GM12892 (cell line): ENCODE measurements at regions not wholly inside any gene's neighbourhood (a gene's known extent, or its start where the extent isn't known, plus 50 kb on each side); places are given as distances from the start of the nearest gene placed in this dataset.

ENCODE experiments used
- DNase-seq: peaks from one replicate; pipeline ENCODE4 v3.0.0; 2011; ENCODE audit not compliant: insufficient read length
- FAIRE-seq: peaks from 2 replicates; lab custom pipeline; 2011; peaks lifted over from hg19 to GRCh38; lab: Jason Lieb, UNC
- POLR2A ChIP-seq: IDR thresholded peaks from 2 replicates; pipeline ENCODE4 v1.6.1; 2011; ENCODE audit warnings: low read depth, low read length, control low read depth
- POLR2AphosphoS5 ChIP-seq: IDR thresholded peaks from 2 replicates; pipeline ENCODE4 v1.6.1; 2011; ENCODE audit warnings: low read depth, low read length, control low read depth
- TAF1 ChIP-seq: IDR thresholded peaks from 2 replicates; pipeline ENCODE4 v1.6.1; 2011; ENCODE audit warnings: low read depth, mild to moderate bottlenecking, control low read depth, low read length, borderline replicate concordance

DNA sequence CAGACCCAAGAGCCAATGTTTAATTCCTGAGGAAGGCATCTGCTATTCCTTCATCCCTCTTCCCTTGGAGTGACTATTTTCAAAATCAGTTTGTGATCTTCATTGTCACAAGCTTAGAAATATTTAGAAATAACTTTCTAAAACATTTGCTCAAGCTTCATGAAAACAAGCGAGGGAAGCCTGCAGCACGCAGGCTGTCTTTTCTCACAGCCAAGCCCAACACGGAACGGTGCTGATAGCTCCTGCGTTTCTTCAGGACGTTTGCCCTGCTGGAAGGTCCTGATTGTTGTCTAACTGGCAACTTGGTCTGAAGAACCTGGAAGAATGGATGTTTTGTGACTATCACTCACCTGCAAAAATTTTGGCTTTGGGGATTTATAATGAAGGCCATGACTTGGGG, 152.5 kb downstream of the FGF9 start:
- FAIRE-seq = no peak
- no peak for DNase-seq
- no peak for TF ChIP-seq POLR2AphosphoS5
- no peak for TF ChIP-seq POLR2A
- no peak for TF ChIP-seq TAF1

DNA sequence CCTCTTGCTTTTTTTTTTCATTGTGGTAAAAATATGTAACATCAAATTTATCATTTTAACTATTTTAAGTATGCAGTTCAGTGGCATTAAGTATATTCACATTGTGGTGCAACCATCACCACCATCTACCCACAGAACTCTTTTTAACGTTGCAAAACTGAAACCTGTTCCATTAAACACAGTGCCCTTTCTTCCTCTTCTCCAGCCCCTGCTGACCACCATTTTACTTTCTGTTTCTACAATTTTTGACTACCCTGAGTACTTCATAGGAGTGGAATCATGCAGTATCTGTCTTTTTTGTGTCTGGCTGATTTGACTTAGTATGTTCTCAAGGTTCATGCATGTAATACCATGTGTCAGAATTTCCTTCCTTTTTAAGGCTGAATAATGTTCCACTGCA, 153.1 kb downstream of the FGF9 start:
- no peak for DNase-seq
- FAIRE-seq = no peak
- TF ChIP-seq POLR2A (no peak), POLR2AphosphoS5 (no peak), TAF1 (no peak)

DNA sequence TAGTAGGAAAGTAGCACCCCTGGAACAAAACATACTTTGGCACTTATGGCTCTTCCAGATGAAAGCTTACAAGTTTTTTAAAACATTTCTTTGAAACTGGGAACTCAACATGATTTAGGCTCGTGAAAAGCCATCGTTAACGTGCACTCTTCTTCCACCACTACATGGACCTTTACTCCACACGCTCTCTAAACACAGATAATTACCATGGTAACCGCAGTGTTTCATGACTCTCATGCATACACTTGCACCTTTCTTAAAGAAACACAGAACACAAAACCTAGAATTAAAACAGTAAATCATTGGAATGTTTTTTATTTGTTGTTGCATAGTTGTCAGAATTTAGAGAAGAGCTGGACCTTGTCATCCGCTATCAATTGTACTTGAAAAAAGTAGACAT, 154.3 kb downstream of the FGF9 start:
- FAIRE-seq (no peak), DNase-seq (no peak)
- TF ChIP-seq POLR2AphosphoS5 = no peak
- TF ChIP-seq TAF1 = no peak
- TF ChIP-seq POLR2A = no peak

DNA sequence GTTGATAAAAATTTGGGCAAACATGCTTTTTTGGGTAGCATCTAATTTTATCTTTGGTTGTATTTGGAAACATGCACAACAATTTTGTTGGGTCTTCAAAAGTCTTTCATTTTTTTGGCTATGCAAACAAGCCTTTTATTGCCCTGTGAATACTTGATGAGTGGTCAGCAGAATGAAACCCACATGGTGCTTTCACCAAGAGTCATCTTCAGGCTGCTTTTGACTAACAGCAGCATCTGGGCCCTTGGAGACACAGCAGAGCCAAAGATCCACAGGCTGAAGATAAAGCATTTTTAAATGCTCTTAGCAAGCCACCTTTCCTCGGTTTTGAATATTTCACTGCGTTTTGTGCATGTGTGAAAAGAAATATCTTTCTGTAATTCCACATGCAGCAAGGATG, 154.9 kb downstream of the FGF9 start:
- no peak for FAIRE-seq
- DNase-seq = no peak
- no peak for TF ChIP-seq TAF1
- no peak for TF ChIP-seq POLR2A
- TF ChIP-seq POLR2AphosphoS5 = no peak

DNA sequence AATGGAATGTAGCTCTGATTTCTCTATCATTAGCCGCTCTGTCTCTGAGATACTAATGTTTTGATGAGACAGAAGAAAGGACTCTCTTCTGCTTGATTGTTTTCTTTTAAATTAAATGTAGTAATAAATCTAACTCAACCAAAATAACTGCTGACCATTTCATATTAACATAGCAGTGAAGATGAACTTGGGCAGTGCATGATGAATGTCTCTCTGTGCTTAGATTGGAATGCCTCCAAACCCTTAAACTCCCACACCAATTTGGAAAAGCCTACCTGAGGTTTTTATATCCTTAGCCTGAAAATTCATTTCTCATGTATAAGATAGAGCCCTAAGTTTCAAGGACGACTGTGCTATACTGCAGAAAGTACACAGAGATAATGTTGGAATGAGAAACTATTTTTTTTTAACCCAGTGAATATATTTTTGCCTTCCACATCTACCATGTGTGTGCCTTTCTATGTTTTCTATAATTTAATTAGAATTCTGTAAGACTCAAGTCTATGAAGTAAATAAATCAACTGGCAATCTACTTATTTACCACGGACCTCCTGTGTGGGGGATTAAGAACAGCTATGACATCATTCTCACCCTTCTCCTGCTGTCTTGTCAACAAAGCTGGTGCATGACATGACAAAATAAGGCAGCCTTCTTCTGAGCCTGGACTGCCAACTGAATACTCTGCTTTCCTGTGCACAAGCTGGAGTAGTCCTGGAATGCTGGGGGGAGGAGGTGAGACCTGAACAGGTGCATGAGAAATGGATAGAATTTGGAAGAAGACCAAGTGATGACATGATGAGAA, 155.5 kb downstream of the FGF9 start:
- no peak for TF ChIP-seq POLR2AphosphoS5
- no peak for TF ChIP-seq POLR2A
- TF ChIP-seq TAF1 = no peak
- FAIRE-seq (no peak), DNase-seq (no peak)

DNA sequence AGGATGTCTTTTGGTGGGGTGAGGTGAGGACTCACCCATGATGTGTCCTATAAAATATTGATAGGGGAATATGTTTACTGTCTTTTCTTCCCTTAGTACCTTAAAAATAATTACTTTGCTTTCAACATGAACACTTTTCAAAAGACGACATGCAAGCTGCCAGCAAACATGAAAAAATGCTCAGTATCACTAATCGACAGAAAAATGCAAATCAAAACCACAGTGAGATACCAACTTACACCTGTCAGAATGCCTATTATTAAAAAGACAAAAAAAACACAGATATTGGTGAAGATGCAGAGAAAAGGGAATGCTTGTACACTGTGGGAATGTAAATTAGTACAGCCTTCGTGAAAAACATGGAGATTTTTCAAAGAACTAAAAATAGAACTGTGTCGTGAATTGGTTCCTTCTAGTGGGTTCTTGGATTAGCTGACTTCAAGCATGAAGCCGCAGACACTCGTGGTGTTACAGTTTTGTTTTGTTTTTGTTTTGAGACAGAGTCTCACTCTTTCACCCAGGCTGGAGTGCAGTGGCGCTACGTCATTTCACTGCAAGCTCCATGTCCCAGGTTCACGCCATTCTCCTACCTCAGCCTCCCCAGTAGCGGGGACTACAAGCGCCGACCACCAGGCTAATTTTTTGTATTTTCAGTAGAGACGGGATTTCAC, 160.9 kb downstream of the FGF9 start:
- FAIRE-seq = no peak
- TF ChIP-seq TAF1 (no peak), POLR2A (no peak), POLR2AphosphoS5 (no peak)
- DNase-seq = no peak

DNA sequence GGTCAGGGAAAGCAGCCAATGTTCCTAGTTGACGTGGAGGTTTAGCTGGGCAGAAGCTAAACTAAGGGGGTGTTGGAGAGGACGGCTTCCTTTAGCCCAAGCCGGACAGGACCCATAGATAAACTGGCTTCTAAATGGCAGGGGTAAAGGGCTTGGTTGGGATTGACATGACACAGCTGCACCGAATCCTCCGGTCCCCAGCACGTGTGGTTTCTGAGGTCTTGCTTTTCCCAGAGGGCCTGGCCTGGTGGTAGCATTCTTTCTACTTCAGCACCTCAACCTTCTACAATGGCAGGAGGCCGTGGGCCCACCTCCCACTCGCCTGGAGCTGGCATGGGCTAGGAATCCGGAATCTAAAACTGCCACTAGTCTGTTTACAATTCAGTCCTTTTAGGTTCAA, 163.0 kb downstream of the FGF9 start:
- DNase-seq (no peak), FAIRE-seq (no peak)
- TF ChIP-seq TAF1 (no peak), POLR2A (no peak), POLR2AphosphoS5 (no peak)

DNA sequence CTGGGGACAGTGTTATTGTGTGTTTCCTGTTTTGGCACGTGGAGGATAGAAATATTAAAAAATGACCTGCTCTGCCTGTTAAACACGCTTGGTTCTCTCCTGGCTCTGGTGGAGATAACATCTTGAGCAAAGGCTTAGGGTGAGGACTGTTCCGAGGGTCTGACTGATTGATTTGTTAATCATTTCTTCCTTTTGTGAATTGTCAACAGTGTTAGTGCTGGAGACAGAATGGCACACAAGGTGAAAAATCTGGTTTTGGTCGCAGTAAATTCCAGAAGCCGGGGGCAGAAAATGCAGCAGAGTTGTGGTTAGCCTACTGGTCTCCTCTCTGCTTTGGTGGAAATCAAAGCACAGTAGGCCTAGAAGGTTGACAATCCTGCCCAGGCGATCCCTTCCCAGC, 163.6 kb downstream of the FGF9 start:
- DNase-seq = no peak
- FAIRE-seq = no peak
- no peak for TF ChIP-seq TAF1
- TF ChIP-seq POLR2A = no peak
- no peak for TF ChIP-seq POLR2AphosphoS5

DNA sequence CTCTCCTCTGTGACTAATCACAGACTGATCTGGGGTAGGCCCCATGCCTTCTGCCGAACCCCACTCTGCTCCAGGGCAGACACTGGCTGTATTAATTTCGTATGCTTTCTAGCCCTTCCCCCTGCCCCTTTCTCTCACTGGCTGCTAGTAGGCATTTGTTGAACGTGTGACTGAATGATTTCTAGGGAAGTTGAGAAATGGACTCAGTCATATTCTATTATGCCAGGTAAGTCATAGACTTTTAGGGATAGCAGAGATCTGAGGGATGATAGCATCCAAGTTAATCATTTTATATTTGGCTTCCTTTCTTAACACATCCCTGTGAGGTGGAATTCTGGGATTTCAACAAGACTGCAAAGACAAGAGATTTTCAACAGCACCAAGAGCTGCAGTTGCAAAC, 166.4 kb downstream of the FGF9 start:
- DNase-seq (no peak), FAIRE-seq (no peak)
- no peak for TF ChIP-seq POLR2A
- no peak for TF ChIP-seq POLR2AphosphoS5
- TF ChIP-seq TAF1 = no peak

DNA sequence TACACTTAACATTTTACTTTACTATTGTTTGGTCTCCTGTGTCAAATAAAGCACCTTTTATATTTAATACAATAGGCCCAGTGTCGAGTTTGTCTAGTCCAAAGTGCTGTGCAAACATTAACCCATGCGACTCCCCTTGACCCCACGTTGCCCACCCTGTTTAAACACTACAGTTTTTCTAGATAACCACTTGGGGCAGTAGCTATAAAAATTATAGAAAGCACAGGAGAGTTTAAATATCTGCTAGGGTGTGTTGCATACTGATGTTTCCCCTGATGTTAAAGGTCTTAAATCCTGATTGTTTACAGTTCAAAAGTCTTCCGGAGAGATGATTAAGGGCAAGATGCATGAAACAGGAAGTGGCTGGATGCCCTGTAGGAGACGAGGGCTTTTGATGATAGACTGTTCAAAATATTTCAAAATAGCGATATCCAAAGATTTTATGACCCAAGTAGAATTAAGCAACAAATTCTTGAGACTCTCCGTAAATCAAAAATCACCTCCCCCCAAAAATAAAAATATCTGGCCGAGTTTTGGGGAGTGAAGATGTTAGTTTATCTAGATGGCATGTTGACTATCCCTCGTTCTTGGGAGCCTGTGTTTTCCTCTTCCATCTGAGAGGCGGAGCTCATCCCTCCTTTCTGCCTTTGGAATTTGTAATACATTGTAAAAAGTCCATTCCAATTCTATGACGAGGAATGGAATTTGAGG, 167.1 kb downstream of the FGF9 start:
- DNase-seq = no peak

DNA sequence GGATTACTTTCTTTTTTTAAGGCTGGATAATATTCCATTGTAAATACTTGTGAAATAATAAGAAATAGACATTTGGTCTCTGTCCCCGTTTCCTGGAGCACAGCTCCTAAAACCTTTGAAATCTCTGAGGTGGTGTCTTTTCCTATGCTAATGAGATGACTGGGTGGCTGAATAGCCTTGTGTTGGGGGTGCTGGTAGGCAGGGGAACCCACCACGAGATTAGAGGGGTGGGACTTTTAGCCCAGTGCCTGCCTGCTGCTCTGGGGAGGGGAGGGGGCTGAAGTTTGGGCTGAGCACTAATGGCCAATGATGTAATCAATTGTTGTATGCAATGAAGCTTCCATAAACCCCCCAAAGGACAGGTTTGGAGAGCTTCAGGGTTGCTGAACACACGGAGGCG, 175.7 kb downstream of the FGF9 start:
- TF ChIP-seq POLR2A (no peak), TAF1 (no peak), POLR2AphosphoS5 (no peak)
- FAIRE-seq (no peak), DNase-seq (no peak)

More for the DNA sequence above, 167.1 kb downstream of the FGF9 start:
- no peak for FAIRE-seq
- TF ChIP-seq POLR2A (no peak), TAF1 (no peak), POLR2AphosphoS5 (no peak)
